ENCODE measurements at regions not wholly inside any gene's neighbourhood (a gene's known extent, or its start where the extent isn't known, plus 50 kb on each side); places are given as distances from the start of the nearest gene placed in this dataset.

DNA sequence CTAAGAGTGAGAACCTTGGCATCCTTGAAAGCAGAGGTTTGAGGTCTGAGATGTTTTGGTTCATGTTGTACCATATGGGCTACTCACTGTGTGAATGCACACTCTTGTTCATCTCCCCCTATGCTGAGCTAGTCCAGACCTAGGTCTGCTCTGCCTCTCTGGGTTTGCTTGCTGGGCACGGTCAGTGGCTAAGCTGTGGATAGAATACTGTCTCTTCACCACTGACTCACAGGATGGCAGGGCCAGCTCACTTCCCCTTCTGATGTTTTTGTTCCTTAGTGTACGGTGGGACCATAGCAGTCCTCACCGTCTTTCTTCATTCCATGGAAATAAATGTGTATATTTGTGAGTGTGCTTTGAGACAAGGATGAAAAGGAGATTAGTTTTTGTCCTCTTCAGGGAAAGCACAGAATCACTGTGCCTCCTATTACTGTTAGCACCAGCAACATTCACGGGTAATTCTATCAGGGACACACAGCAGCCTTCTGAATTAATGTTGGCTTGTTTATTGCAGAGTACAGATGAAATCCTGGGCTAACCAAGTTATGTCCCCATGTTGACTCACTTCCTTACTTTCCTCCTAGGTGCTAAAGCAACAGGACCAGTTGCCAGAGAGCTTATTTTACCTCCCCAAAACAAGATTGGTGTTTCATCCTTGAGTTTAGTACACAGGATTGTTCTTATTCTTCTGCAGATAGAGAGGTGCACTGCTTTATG, 56.9 kb upstream of the IVNS1ABP start:
- no peak for TF ChIP-seq POLR2A (IDR thresholded peaks at IDR 0.05)
- TF ChIP-seq, protein P1, sequence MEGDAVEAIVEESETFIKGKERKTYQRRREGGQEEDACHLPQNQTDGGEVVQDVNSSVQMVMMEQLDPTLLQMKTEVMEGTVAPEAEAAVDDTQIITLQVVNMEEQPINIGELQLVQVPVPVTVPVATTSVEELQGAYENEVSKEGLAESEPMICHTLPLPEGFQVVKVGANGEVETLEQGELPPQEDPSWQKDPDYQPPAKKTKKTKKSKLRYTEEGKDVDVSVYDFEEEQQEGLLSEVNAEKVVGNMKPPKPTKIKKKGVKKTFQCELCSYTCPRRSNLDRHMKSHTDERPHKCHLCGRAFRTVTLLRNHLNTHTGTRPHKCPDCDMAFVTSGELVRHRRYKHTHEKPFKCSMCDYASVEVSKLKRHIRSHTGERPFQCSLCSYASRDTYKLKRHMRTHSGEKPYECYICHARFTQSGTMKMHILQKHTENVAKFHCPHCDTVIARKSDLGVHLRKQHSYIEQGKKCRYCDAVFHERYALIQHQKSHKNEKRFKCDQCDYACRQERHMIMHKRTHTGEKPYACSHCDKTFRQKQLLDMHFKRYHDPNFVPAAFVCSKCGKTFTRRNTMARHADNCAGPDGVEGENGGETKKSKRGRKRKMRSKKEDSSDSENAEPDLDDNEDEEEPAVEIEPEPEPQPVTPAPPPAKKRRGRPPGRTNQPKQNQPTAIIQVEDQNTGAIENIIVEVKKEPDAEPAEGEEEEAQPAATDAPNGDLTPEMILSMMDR (IDR thresholded peaks at IDR 0.05), result no peak
